ENCODE measurements at regions not wholly inside any gene's neighbourhood (a gene's known extent, or its start where the extent isn't known, plus 50 kb on each side); places are given as distances from the start of the nearest gene placed in this dataset.

- TF ChIP-seq, protein P1, sequence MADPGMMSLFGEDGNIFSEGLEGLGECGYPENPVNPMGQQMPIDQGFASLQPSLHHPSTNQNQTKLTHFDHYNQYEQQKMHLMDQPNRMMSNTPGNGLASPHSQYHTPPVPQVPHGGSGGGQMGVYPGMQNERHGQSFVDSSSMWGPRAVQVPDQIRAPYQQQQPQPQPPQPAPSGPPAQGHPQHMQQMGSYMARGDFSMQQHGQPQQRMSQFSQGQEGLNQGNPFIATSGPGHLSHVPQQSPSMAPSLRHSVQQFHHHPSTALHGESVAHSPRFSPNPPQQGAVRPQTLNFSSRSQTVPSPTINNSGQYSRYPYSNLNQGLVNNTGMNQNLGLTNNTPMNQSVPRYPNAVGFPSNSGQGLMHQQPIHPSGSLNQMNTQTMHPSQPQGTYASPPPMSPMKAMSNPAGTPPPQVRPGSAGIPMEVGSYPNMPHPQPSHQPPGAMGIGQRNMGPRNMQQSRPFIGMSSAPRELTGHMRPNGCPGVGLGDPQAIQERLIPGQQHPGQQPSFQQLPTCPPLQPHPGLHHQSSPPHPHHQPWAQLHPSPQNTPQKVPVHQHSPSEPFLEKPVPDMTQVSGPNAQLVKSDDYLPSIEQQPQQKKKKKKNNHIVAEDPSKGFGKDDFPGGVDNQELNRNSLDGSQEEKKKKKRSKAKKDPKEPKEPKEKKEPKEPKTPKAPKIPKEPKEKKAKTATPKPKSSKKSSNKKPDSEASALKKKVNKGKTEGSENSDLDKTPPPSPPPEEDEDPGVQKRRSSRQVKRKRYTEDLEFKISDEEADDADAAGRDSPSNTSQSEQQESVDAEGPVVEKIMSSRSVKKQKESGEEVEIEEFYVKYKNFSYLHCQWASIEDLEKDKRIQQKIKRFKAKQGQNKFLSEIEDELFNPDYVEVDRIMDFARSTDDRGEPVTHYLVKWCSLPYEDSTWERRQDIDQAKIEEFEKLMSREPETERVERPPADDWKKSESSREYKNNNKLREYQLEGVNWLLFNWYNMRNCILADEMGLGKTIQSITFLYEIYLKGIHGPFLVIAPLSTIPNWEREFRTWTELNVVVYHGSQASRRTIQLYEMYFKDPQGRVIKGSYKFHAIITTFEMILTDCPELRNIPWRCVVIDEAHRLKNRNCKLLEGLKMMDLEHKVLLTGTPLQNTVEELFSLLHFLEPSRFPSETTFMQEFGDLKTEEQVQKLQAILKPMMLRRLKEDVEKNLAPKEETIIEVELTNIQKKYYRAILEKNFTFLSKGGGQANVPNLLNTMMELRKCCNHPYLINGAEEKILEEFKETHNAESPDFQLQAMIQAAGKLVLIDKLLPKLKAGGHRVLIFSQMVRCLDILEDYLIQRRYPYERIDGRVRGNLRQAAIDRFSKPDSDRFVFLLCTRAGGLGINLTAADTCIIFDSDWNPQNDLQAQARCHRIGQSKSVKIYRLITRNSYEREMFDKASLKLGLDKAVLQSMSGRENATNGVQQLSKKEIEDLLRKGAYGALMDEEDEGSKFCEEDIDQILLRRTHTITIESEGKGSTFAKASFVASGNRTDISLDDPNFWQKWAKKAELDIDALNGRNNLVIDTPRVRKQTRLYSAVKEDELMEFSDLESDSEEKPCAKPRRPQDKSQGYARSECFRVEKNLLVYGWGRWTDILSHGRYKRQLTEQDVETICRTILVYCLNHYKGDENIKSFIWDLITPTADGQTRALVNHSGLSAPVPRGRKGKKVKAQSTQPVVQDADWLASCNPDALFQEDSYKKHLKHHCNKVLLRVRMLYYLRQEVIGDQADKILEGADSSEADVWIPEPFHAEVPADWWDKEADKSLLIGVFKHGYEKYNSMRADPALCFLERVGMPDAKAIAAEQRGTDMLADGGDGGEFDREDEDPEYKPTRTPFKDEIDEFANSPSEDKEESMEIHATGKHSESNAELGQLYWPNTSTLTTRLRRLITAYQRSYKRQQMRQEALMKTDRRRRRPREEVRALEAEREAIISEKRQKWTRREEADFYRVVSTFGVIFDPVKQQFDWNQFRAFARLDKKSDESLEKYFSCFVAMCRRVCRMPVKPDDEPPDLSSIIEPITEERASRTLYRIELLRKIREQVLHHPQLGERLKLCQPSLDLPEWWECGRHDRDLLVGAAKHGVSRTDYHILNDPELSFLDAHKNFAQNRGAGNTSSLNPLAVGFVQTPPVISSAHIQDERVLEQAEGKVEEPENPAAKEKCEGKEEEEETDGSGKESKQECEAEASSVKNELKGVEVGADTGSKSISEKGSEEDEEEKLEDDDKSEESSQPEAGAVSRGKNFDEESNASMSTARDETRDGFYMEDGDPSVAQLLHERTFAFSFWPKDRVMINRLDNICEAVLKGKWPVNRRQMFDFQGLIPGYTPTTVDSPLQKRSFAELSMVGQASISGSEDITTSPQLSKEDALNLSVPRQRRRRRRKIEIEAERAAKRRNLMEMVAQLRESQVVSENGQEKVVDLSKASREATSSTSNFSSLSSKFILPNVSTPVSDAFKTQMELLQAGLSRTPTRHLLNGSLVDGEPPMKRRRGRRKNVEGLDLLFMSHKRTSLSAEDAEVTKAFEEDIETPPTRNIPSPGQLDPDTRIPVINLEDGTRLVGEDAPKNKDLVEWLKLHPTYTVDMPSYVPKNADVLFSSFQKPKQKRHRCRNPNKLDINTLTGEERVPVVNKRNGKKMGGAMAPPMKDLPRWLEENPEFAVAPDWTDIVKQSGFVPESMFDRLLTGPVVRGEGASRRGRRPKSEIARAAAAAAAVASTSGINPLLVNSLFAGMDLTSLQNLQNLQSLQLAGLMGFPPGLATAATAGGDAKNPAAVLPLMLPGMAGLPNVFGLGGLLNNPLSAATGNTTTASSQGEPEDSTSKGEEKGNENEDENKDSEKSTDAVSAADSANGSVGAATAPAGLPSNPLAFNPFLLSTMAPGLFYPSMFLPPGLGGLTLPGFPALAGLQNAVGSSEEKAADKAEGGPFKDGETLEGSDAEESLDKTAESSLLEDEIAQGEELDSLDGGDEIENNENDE (IDR thresholded peaks at IDR 0.05; ENCODE audit: insufficient replicate concordance, low read length): no peak
- no peak for TF ChIP-seq CBX5 (IDR thresholded peaks at IDR 0.05; ENCODE audit: low read depth, low read length)
- no peak for TF ChIP-seq RFX5 (IDR thresholded peaks at IDR 0.05; ENCODE audit: borderline replicate concordance, low read depth, low read length)
Observed at GRCh38 chr2:156155319-156155718, 177.2 kb downstream of the NR4A2 start (continued).

All from H1 (cell line).